Amniotic stem cell (primary cell): ENCODE measurements at regions not wholly inside any gene's neighbourhood (a gene's known extent, or its start where the extent isn't known, plus 50 kb on each side); places are given as distances from the start of the nearest gene placed in this dataset.
A peak's percentile ranks its signal among the peaks of the same experiment; 100 is the strongest.
"Not testable (repeated sequence)": the region's sequence is repeated elsewhere in the genome, so short reads cannot be mapped to it uniquely, and the experiment has no call there.

Experiments
- DNase-seq: peaks from one replicate; lab custom pipeline; 2025; lab: John Stamatoyannopoulos, UW

DNA sequence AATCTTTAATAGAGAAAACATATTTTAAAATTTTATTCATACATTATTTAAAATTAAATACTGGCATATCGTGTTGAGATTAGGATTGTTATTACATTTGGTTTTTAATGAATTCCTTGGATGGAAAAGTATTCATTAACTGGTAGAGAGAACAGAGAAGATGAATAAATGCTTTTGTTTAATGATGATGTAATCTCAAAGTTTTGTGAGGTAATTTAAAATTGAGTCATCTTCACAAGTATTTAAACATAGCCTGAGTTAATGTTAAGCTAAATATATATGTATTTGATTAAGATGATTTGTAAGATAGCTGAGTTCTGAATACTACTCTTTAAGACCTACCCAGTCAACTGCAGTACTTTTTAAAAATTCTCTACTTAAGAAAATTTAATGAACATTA lies 713.4 kb upstream of the VRK2 start:
- DNase-seq = no peak

- DNase-seq = no peak
Observed at GRCh38 chr2:57343391-57344006, 703.1 kb upstream of the VRK2 start.

DNA sequence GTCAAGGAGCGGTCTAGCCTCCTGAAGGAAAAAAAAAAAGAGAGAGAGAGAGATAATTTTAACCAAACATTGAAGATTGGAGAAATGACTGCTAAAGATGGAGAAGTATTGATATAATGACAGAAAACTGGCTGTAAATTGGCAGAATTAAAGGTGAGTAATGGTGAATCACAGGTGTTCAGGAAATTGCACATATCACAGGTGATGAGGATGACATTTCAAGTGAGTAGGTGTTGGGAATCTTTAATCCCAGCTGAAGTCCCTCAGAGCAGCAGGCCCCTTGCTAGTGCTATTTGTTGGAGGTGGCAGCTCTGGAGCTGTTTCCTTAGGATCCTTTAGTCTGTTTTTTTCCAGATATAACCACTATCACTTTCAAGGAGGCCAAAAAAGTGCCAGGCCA lies 678.4 kb upstream of the VRK2 start:
- no peak for DNase-seq

- DNase-seq = no peak
Observed at GRCh38 chr2:57370882-57371585, 675.6 kb upstream of the VRK2 start.

DNA sequence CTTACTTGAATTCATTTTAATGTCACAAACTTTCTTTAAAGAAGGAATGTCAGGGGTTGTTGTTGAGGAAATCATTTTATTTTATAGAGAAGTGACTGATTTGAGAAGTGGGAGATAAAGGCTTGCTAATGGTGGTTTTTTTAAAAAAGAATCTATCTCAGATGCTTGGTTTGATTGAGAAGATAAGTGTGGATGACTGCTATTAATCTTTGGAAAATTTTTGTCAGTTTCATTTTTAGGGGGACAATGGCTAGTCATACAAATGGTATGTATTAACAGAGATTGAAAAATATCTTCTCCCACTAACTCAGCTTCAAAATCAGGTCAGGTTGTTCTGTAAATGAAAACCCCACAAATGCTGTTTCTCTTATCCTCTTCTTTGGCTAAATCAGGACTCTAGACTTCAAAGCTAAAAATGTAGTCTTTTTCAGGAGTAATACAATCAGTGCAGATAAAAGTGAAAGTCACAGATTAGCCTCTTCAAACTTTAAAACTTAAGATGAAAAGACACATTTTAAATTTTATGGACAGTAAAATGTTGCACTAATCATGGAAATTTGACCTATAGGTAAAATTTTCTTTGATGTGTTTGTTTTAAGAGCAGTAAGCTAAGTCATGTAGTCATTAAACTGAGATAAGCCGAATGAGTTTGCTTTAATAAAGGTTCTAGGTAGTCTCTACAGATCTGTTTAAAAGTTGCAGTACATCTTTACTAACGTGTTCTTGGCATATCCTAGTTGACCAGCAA lies 674.2 kb upstream of the VRK2 start:
- no peak for DNase-seq

DNA sequence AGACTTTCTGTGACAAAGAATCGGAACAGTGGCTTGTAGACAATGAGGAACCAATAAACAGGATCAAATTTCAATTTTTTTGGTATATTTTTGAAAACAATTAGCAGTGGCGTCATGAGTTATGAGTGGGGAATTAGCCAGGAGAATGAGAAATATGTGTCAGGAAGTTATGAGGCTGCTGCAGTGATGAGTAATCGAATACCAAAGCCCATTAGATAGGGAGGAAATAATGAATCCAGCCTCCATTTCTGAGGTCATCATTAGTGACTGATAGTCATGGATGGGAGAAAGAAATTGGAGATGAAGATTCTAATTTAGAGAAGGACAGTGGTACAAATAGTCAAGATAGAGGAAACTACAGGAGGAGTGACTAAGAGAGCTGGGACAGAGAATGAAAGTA lies 673.1 kb upstream of the VRK2 start:
- DNase-seq = peak; percentile 41

DNA sequence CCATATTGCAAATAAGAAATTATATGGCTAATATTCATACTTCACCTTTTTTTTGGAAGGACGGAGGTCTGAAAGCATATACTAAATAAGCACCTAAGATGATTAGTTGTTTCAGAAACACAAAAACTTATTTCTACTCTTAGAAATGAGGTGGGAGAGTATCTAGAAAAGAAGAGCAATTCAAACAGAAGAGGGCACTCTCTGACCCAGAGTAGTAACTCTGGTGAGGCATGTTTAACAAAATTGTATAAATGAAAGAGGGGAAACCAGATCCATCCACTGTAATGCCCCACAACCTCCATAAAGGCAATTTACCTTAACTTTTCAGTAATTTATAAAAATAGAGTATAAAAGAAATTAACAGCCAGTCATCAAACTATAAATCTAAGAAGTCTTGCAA lies 669.6 kb upstream of the VRK2 start:
- no peak for DNase-seq

DNA sequence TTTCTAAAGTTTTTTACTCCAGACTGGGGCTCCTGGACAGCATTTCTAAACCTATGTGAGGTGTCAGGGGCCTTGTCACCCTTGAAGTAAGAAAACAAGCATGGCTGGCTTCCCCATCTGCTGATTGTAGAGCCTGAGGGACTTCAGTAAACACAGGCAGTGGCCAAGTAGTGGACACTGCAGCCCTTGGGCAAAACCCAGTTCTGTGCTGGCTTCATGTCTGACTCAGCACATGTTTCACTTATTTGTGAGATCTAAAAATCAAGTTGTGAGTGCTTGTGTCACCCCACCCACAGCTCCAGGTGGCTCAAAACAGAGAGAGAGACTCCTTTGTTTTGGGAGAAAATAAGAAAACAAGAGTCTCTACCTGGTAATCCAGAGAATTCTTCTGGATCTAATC lies 660.3 kb upstream of the VRK2 start:
- no peak for DNase-seq

DNA sequence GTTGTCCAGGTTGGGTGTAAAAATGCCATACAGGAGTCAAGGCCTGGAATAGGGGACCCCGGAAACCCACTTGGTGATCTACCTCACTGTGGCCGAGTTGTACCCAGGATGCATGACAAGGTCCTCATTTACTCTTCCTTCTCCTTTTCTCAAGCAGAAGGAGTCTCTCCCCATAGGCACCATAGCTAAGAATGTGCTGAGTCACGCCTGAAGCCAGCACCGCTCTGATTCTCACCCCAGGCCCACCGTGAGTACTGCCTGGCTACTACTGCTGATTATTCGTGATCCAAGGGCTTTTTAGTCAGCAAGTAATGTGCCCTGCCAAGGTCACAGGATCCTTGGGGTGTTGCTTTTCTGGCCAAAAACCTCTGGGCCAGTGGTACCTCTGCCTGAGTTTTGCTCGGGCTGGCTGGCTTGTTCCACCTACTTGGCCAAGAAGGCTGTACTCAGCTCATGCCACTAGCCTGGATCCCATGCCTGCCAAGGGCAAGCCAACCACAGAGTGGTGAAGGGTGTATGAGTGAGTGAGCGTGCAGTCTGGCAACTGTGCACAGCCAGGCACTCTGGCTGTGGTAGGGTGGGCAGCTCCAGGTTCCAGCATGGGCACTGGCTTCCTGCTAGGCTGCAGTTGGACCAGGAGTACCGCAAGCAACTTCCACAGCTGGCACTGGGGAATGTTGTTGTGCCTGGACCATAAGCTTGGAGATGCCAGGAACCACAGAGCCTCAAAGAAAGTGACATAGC lies 650.1 kb upstream of the VRK2 start:
- DNase-seq = no peak

GRCh38 chr2:57397550-57398360 lies 648.9 kb upstream of the VRK2 start:
- DNase-seq = no peak

DNA sequence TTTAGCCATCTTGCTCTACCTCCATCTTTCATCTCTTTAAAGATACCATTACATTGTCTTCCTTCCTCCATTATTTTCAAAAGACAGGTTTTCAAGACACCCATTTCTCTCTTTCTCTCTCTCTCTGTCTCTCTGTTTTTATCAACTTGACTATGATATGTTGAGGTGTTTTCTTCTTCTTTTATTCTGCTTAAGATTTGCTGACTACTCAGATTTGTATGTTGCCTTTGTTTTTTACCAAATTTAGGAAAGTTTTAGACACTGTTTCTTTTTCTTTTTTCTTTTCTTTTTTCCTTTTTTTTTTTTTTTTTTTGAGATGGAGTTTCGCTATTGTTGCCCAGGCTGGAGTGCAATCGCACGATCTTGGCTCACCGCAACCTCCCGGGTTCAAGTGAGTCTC lies 647.5 kb upstream of the VRK2 start:
- DNase-seq = no peak

- no peak for DNase-seq
Observed at GRCh38 chr2:57402096-57402495, 644.5 kb upstream of the VRK2 start.

GRCh38 chr2:57402755-57403154 lies 643.9 kb upstream of the VRK2 start:
- DNase-seq = no peak

GRCh38 chr2:57407772-57408201 lies 638.8 kb upstream of the VRK2 start:
- no peak for DNase-seq

GRCh38 chr2:57408587-57408986 lies 638.0 kb upstream of the VRK2 start:
- DNase-seq = no peak

GRCh38 chr2:57417007-57417406 lies 629.6 kb upstream of the VRK2 start:
- DNase-seq = no peak

GRCh38 chr2:57418859-57419346 lies 627.7 kb upstream of the VRK2 start:
- not testable (repeated sequence) for DNase-seq

GRCh38 chr2:57429831-57430230 lies 616.8 kb upstream of the VRK2 start:
- no peak for DNase-seq

DNA sequence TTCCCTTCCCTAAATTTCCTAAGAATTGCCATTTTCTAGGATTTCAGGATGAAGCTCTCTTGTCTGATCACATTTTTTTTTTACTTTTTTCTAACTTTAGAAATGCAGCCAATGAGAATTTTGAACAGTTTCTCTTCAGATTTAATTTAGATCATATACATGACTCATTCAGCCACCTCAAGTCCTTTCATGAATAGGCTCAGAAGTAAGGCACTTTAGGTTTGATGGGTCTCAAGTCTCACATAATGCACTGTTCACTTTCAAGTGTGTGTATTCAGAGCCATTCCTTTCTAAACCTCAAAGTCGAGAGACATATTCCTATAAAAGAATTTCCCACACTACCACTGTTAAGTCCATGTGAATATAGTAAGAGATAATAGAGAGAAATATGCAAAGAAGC lies 614.1 kb upstream of the VRK2 start:
- no peak for DNase-seq

GRCh38 chr2:57434441-57434840 lies 612.2 kb upstream of the VRK2 start:
- no peak for DNase-seq

- DNase-seq = no peak
Observed at GRCh38 chr2:57434972-57435371, 611.6 kb upstream of the VRK2 start.

- no peak for DNase-seq
Observed at GRCh38 chr2:57437077-57437476, 609.5 kb upstream of the VRK2 start.
